ENCODE measurements at regions not wholly inside any gene's neighbourhood (a gene's known extent, or its start where the extent isn't known, plus 50 kb on each side); places are given as distances from the start of the nearest gene placed in this dataset.
A peak's percentile ranks its signal among the peaks of the same experiment; 100 is the strongest.

DNA sequence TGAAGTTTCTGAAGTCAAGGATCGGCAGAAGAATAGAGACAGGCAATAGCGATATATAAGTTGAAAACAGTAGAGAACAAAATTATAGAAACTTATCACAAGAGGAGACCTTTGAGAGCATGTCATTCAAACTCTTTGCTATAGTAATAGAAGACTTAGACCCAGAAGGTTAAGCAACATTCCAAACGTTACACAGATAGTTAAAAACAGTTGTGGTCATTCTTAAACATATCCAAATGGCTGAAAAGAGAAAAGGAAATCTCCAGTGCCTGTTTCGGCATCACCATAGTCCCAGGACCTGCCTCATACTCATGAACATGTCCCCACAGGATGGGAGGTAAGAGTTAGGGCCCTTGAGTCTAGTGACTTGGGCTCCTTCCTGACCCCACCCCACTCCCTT is 258.1 kb upstream of the NOCT start:
- no peak overlapping the region for H3K9ac ChIP-seq (ENCODE audit: low read length)
- H3K4me1 ChIP-seq (ENCODE audit: insufficient read depth, low read length): no peaks in the 10 kb centered on the region
- ChIA-PET CTCF (no interaction called here), POLR2A (ENCODE audit: unreplicated experiment) (no interaction called here)
- TF ChIP-seq EZH2 (IDR thresholded peaks at IDR 0.05; ENCODE audit: low read length, unreplicated experiment): no peak
- TF ChIP-seq, protein P1, sequence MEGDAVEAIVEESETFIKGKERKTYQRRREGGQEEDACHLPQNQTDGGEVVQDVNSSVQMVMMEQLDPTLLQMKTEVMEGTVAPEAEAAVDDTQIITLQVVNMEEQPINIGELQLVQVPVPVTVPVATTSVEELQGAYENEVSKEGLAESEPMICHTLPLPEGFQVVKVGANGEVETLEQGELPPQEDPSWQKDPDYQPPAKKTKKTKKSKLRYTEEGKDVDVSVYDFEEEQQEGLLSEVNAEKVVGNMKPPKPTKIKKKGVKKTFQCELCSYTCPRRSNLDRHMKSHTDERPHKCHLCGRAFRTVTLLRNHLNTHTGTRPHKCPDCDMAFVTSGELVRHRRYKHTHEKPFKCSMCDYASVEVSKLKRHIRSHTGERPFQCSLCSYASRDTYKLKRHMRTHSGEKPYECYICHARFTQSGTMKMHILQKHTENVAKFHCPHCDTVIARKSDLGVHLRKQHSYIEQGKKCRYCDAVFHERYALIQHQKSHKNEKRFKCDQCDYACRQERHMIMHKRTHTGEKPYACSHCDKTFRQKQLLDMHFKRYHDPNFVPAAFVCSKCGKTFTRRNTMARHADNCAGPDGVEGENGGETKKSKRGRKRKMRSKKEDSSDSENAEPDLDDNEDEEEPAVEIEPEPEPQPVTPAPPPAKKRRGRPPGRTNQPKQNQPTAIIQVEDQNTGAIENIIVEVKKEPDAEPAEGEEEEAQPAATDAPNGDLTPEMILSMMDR (conservative IDR thresholded peaks at IDR 0.05; ENCODE audit: low read depth, low read length): no peak
- no peak for TF ChIP-seq EZH2phosphoT487 (IDR thresholded peaks at IDR 0.05; ENCODE audit: borderline replicate concordance, low read length)
- H3F3A ChIP-seq (ENCODE audit: low read length, unreplicated experiment): no peaks in the 10 kb centered on the region
- H3K4me2 ChIP-seq (ENCODE audit: low read length): no peak overlapping the region
- H4K20me1 ChIP-seq (ENCODE audit: low read length): no peaks in the 10 kb centered on the region
- DNase-seq: no peak
- BruUV-seq (replicated peaks): no TSS peak
- no peak overlapping the region for H3K4me3 ChIP-seq (ENCODE audit: low read length)
- H3K27ac ChIP-seq (ENCODE audit: low read length): no peak overlapping the region
- no peaks in the 10 kb centered on the region for H3K9me2 ChIP-seq (replicated peaks; ENCODE audit: low read length)
- intact Hi-C loops (cut with micrococcal nuclease): no loop called here
- no peaks in the 10 kb centered on the region for H3K27me3 ChIP-seq (ENCODE audit: low read length)
- ATAC-seq: no peak
- H3K79me2 ChIP-seq (ENCODE audit: low read length): no peaks in the 10 kb centered on the region
- H3K9me3 ChIP-seq (ENCODE audit: low read length): no peaks in the 10 kb centered on the region
- no peaks in the 10 kb centered on the region for H3K36me3 ChIP-seq (ENCODE audit: low read depth, low read length)
- H2AFZ ChIP-seq (ENCODE audit: low read length): no peak overlapping the region

GRCh38 chr4:138756519-138756918 is 259.1 kb upstream of the NOCT start:
- peak; percentile 68 for ATAC-seq
- no peak overlapping the region for H2AFZ ChIP-seq (ENCODE audit: low read length)
- no peak overlapping the region for H3K4me3 ChIP-seq (ENCODE audit: low read length)
- H3K4me2 ChIP-seq (ENCODE audit: low read length): no peak overlapping the region
- ChIA-PET POLR2A (ENCODE audit: unreplicated experiment) (no interaction called here), CTCF (no interaction called here)
- no peaks in the 10 kb centered on the region for H4K20me1 ChIP-seq (ENCODE audit: low read length)
- H3K4me1 ChIP-seq (ENCODE audit: insufficient read depth, low read length): no peaks in the 10 kb centered on the region
- H3K9ac ChIP-seq (ENCODE audit: low read length): no peak overlapping the region
- intact Hi-C loops (cut with micrococcal nuclease): no loop called here
- H3F3A ChIP-seq (ENCODE audit: low read length, unreplicated experiment): no peaks in the 10 kb centered on the region
- H3K9me2 ChIP-seq (replicated peaks; ENCODE audit: low read length): no peaks in the 10 kb centered on the region
- TF ChIP-seq EZH2 (IDR thresholded peaks at IDR 0.05; ENCODE audit: low read length, unreplicated experiment) (no peak), EZH2phosphoT487 (IDR thresholded peaks at IDR 0.05; ENCODE audit: borderline replicate concordance, low read length) (no peak)
- TF ChIP-seq, protein P1 (conservative IDR thresholded peaks at IDR 0.05; ENCODE audit: low read depth, low read length): no peak
- H3K79me2 ChIP-seq (ENCODE audit: low read length): no peaks in the 10 kb centered on the region
- H3K27ac ChIP-seq (ENCODE audit: low read length): no peak overlapping the region
- BruUV-seq (replicated peaks): no TSS peak
- peak; percentile 2 for DNase-seq
- no peaks in the 10 kb centered on the region for H3K9me3 ChIP-seq (ENCODE audit: low read length)
- no peaks in the 10 kb centered on the region for H3K27me3 ChIP-seq (ENCODE audit: low read length)
- H3K36me3 ChIP-seq (ENCODE audit: low read depth, low read length): no peaks in the 10 kb centered on the region

GRCh38 chr4:138751309-138751708 is 264.3 kb upstream of the NOCT start:
- ChIA-PET POLR2A (ENCODE audit: unreplicated experiment) (no interaction called here), CTCF (no interaction called here)
- Histone ChIP-seq H3K36me3 (ENCODE audit: low read depth, low read length) (no peaks in the 10 kb centered on the region), H3K4me3 (ENCODE audit: low read length) (no peak overlapping the region), H4K20me1 (ENCODE audit: low read length) (no peaks in the 10 kb centered on the region), H3K4me2 (ENCODE audit: low read length) (no peak overlapping the region), H3K9me3 (ENCODE audit: low read length) (no peaks in the 10 kb centered on the region), H3K9ac (ENCODE audit: low read length) (no peak overlapping the region), H3K27ac (ENCODE audit: low read length) (no peak overlapping the region), H3K27me3 (ENCODE audit: low read length) (no peaks in the 10 kb centered on the region), H3K4me1 (ENCODE audit: insufficient read depth, low read length) (no peaks in the 10 kb centered on the region), H3F3A (ENCODE audit: low read length, unreplicated experiment) (no peaks in the 10 kb centered on the region), H3K9me2 (replicated peaks; ENCODE audit: low read length) (no peaks in the 10 kb centered on the region), H2AFZ (ENCODE audit: low read length) (no peak overlapping the region), H3K79me2 (ENCODE audit: low read length) (no peaks in the 10 kb centered on the region)
- BruUV-seq (replicated peaks): no TSS peak
- intact Hi-C loops (cut with micrococcal nuclease): no loop called here
- no peak for DNase-seq
- no peak for ATAC-seq
- TF ChIP-seq EZH2 (IDR thresholded peaks at IDR 0.05; ENCODE audit: low read length, unreplicated experiment) (no peak), EZH2phosphoT487 (IDR thresholded peaks at IDR 0.05; ENCODE audit: borderline replicate concordance, low read length) (no peak)
- TF ChIP-seq, protein P1 (conservative IDR thresholded peaks at IDR 0.05; ENCODE audit: low read depth, low read length): no peak

Data from PC-3 (cell line).